Dermis blood vessel endothelial cell (primary cell): ENCODE measurements at regions not wholly inside any gene's neighbourhood (a gene's known extent, or its start where the extent isn't known, plus 50 kb on each side); places are given as distances from the start of the nearest gene placed in this dataset.

ENCODE experiments used
- DNase-seq: peaks from one replicate; pipeline ENCODE4 v3.0.0; 2010

DNA sequence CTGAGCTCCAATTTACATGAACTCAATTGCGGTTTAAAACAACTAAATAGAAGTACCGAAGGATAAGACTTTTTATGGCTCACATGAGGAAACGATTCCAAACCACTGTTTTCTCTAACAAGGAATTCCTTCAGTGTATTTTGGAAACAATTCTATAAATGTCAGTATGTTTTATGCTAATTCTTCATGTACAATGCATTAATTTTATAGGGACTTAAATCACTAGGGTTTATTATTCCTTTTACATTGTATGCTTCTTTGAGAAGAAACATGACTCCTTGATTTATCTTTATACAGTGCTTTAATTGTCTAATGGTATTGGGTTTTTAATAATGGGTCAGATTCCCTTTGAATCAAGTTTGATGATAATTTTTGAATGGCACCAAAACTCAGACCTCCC is 566.8 kb downstream of the EPHA4 start:
- DNase-seq = no peak

DNA sequence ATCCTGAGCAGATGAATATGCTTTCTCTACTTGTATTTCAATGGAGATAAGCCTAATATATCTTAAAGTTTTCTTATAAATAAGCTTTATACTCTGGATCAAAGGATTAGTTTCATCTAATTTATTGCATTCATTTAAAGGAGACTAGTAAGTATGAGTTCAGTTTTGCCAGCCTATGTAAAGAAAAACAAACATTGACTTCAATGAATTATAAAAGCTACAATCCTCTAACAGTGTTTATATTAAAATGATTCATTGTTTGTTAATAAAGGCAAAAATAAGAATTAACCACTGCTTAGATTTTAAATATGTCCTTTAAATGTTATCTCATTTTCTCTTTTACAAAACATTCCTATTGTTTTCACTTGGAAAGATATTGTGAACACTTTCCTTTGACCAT is 566.0 kb downstream of the EPHA4 start:
- no peak for DNase-seq

GRCh38 chr2:221016551-221016950 is 555.6 kb downstream of the EPHA4 start:
- no peak for DNase-seq

DNA sequence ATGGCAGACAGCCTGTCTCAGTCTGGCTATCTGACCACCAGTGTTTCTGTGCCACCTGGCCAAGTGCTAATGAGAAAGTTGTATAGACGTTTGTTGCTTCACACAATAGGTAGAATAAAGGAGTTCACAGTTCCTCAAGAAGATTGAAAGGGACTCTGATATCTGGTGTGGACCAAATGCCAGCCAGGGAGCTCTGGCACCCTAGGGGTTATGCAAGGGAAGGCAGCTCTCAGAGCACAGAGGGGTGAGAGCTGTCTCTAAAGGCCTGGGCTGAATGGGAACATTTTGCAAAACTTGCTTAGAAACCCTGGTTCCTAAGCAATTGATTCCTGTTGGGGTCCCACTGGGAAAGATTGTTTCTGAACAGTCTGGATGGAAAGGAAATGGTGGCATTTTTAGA is 553.8 kb downstream of the EPHA4 start:
- DNase-seq = no peak

DNA sequence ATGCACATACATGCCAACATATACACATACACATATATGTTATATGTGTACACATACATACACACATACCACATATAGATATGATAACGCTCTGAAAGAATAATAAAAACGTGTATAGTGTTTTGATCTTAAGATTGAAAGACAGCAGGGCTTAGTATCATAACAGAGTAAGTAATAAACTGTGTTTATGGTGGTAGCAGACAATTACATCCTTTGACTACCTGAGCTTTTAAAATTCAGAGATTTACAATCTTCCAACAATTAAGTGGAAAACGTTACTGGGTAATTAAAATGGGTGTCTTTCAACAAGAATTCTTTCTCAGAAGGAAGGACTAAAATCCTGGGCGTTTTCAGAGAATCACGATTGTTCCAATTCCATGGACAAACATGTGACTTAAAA is 552.4 kb downstream of the EPHA4 start:
- DNase-seq = no peak

DNA sequence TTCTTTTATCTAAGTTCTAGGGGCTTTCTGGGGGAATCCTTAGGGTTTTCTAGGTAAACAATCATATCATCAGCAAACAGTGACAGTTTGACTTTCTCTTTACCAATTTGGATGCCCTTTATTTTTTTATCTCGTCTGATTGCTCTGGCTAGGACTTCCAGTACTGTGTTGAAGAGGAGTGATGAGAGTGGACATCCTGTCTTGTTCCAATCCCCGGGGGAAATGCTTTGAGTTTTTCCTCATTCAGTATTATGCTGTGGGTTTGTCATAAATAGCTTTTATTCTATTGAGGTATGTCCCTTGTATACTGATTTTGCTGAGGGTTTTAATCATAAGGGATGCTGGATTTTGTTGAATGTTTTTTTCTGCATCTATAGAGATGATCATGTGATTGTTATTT is 549.5 kb downstream of the EPHA4 start:
- no peak for DNase-seq

- no peak for DNase-seq
These were observed 546.7 kb downstream of the EPHA4 start for GRCh38 chr2:221025398-221025797.

GRCh38 chr2:221034026-221034701 is 537.9 kb downstream of the EPHA4 start:
- no peak for DNase-seq

DNA sequence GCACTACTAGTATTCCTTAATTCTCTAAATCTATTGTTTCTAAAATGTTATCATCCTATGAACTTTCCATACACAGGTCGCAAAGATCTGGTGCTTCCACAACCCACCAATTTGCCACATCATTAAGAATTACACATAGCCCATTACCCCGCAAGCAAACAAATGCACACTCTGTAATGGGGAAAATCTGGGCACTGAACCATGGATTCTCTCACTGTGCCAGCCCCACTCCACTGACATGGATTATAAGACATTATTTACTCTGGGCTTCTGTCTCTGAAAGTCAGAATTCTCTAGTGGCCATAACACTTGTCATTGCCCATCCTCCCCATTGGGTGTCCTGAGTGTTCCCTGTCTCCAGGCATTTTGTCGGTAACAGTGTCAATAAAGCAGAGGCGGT is 537.1 kb downstream of the EPHA4 start:
- no peak for DNase-seq

- no peak for DNase-seq
These were observed 529.2 kb downstream of the EPHA4 start for GRCh38 chr2:221042926-221043325.

DNA sequence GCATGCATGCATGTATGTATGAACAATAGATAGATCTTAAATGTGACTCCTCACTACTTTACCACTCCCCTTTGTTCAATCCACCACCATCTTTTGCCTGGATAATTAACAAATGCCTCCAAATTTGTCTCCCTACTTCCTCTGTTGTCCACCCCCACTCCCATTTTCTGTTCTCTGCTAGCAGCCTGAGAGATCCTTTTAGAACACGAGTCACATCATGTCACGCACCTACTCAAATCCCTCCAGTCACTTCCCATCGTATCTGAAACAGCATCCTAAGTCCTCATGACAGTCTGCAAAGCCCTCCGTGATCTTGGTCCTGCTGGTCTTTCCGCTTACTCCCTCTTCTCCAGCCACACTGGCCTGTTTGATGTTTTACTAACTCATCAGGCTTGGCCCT is 527.3 kb downstream of the EPHA4 start:
- no peak for DNase-seq

DNA sequence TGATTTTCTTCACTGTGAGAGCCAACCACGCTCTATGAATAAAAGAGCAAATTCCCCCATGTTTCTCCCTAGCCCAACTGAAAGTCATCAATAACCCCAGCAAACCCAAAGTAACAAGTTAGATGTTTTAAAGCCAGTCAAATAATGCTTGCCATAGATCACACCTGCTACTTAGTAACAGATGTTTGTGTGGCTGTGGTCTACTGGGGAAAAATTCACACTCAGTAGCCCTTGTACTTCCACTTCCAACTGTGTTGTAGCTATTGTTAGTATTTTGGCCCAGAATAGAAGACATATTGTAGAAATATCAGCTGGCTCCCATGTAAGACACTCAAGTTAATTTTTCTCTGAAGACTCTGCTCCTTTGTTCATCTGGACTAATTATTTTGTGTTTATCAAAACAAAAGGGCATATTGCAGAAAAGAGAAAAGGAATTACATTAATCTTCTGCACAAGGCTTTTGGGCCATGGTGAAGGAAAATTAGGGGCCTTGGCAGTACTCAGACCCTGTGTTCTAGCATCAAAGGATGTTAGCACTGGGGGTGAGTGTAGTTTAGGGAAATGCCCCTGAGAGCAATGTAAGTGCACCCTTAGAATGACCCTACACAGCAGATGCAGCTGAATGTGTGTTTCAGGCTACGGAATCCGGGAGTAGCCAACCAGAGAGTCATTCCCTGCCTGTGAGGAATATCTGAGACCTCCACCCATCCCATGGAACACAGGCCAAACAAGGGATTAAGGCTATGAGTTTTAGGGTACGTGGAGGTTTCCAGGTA is 521.9 kb downstream of the EPHA4 start:
- DNase-seq = no peak

- no peak for DNase-seq
These were observed 520.9 kb downstream of the EPHA4 start for GRCh38 chr2:221051162-221051561.

DNA sequence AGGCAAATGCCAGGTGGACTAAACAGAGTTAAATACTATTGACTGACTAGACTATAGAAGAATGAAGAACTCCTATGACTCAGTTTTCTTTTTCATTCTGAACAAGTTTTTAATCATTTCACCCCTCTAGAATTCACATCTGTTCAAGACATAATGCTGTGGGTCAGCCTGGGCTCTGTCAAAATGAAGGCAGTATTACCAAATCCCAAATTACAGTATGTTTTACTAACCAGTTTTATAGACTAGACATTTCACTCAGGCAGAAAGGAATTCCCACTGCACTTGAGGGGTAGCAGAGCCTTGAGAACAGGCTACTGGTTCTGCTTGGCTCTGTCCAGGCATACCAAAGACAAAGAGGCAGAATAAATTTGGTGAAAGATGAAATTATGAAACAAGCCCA is 511.7 kb downstream of the EPHA4 start:
- DNase-seq = no peak

- no peak for DNase-seq
These were observed 508.5 kb downstream of the EPHA4 start for GRCh38 chr2:221063568-221063967.

DNA sequence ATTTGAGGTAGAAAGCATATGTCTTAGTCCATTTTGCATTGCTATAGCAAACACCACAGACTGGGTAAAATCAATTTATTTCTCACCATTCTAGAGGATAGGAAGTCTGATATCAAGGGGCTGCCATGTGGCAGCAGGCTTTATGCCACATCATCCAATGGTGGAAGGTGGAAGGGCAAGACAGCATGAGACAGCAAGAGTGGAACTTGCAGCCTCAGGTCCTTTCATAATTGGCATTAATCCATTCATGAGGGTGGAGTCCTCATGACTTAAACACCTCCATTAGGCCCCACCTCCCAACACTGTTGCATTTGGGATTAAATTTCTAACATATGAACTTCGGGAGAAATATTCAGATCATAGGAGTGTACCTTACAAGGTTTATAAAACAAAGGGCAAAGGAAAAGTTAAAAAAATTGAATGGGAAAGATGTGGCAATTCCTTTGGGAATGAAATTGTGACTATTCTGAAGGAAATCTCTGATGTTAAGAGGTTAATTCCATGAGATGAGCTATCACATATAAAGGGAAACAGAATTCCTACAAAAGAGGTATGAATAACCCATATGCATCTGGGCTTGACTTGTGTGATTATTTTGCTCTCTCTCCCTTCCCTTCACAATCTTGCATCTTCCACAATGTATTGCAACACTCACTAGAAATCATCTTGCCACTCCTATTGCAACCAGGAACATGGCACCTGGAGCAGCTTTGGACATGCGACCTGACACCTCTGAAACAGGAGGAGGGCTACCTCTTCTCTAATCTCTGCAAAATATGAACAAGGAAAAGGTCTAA is 507.8 kb downstream of the EPHA4 start:
- DNase-seq = no peak

DNA sequence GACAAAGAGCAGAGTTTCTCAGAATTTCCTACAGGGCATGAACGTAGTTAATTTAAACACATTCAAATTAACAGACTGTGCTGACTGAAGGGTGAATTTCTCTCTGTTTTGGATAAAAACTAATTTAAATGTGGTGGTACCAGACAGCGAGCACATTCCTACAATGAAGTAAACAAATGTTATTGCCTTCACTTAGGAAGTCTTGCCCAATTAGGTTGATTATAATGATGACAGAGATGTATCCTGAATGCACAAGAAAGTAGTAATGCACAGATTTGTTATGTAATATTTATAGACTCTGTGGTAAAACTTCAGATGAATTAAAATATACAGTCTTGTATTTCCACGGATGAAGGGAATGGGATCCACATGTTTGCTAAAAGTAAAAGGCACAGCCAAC is 507.2 kb downstream of the EPHA4 start:
- DNase-seq = no peak

- no peak for DNase-seq
These were observed 504.0 kb downstream of the EPHA4 start for GRCh38 chr2:221068123-221068522.

GRCh38 chr2:221070106-221070505 is 502.0 kb downstream of the EPHA4 start:
- no peak for DNase-seq

GRCh38 chr2:221073326-221074049 is 498.6 kb downstream of the EPHA4 start:
- DNase-seq = no peak

GRCh38 chr2:221074238-221074637 is 497.9 kb downstream of the EPHA4 start:
- DNase-seq = no peak

DNA sequence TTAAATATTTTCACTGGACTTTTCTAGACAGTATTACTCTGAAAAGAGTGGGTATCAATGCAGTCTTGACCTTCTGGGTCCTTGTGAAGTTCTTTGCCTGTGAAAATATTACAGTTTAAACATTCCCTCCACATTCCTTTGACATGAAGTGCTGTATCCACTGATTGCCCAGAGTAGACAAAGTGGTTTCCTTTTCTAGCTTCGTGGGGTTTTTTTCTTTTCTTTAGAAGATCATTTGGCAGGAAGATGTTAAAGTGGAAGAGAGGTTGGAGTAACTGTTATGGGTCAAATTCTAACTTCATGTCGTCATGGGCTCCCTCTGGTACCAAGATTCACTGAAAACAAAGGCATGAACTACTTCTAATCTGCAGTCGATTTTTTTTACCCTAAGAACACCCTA is 496.9 kb downstream of the EPHA4 start:
- DNase-seq = no peak

GRCh38 chr2:221077251-221077650 is 494.9 kb downstream of the EPHA4 start:
- no peak for DNase-seq
